Muscle of back (tissue), 3 donors: ENCODE measurements at regions not wholly inside any gene's neighbourhood (a gene's known extent, or its start where the extent isn't known, plus 50 kb on each side); places are given as distances from the start of the nearest gene placed in this dataset.
"Not testable (repeated sequence)": the region's sequence is repeated elsewhere in the genome, so short reads cannot be mapped to it uniquely, and the experiment has no call there.

Experiments
- DNase-seq, 3 donors: peaks; one replicate each; pipeline versions ENCODE4 v3.0.0 to v3.0.0-alpha.2; 2013

- not testable (repeated sequence) for DNase-seq
Measured at GRCh38 chr16:29330623-29331022, 75.9 kb downstream of the NPIPB11 start.

- not testable (repeated sequence) for DNase-seq
Measured at GRCh38 chr16:29328528-29328927, 78.0 kb downstream of the NPIPB11 start.

- DNase-seq, result not testable (repeated sequence)
Measured at GRCh38 chr16:29327631-29328408, 78.7 kb downstream of the NPIPB11 start.

- not testable (repeated sequence) for DNase-seq
Measured at GRCh38 chr16:29326164-29327125, 80.1 kb downstream of the NPIPB11 start.

GRCh38 chr16:29323725-29324124 lies 82.8 kb downstream of the NPIPB11 start:
- DNase-seq, result not testable (repeated sequence)

- no peak for DNase-seq
Measured at GRCh38 chr16:29321585-29321984, 84.9 kb downstream of the NPIPB11 start.

- DNase-seq, result no peak
Measured at GRCh38 chr16:29321000-29321393, 85.5 kb downstream of the NPIPB11 start.

- no peak for DNase-seq
Measured at GRCh38 chr16:29320274-29320999, 86.1 kb downstream of the NPIPB11 start.

- DNase-seq, result no peak
Measured at GRCh38 chr16:29319726-29320125, 86.8 kb downstream of the NPIPB11 start.

GRCh38 chr16:29318561-29318968 lies 87.9 kb downstream of the NPIPB11 start:
- DNase-seq, result not testable (repeated sequence)

GRCh38 chr16:29318037-29318436 lies 88.5 kb downstream of the NPIPB11 start:
- DNase-seq, result no peak

- DNase-seq, result no peak
Measured at GRCh38 chr16:29317269-29317668, 89.2 kb downstream of the NPIPB11 start.

GRCh38 chr16:29316761-29317183 lies 89.7 kb downstream of the NPIPB11 start:
- no peak for DNase-seq

- DNase-seq, result no peak
Measured at GRCh38 chr16:29315916-29316517, 90.5 kb downstream of the NPIPB11 start.

GRCh38 chr16:29315046-29315445 lies 91.5 kb downstream of the NPIPB11 start:
- no peak for DNase-seq

- DNase-seq, result no peak
Measured at GRCh38 chr16:29314292-29314934, 92.1 kb downstream of the NPIPB11 start.

GRCh38 chr16:29313559-29314048 lies 92.9 kb downstream of the NPIPB11 start:
- no peak for DNase-seq

GRCh38 chr16:29312835-29313558 lies 93.5 kb downstream of the NPIPB11 start:
- DNase-seq, result peak in 1 of 3 donors; percentile 45

- not testable (repeated sequence) for DNase-seq
Measured at GRCh38 chr16:29312345-29312675, 94.2 kb downstream of the NPIPB11 start.
